Upper lobe of left lung (tissue), 6 donors: ENCODE measurements at regions not wholly inside any gene's neighbourhood (a gene's known extent, or its start where the extent isn't known, plus 50 kb on each side); places are given as distances from the start of the nearest gene placed in this dataset.

Experiments
- ATAC-seq, 2 donors: fragments of 200-7000 bp; cut with Tn5 transposase; one replicate each; pipeline ENCODE4 v1.9.1; 2022; ENCODE audit warnings: mild to moderate bottlenecking in 2 of 2, moderate library complexity in 2 of 2; ENCODE audit not compliant: low FRiP score in 2 of 2
- DNase-seq, 2 donors: peaks; one replicate each; pipeline ENCODE4 v3.0.0-alpha.2; 2019 to 2020
- H3K27ac ChIP-seq, 4 donors: fragments of 200-600 bp; sonication (generic); one replicate each; pipeline ENCODE4 v1.5.1; 2016 to 2019
- H3K27me3 ChIP-seq, 4 donors: fragments of 200-600 bp; sonication (generic); one replicate each; pipeline ENCODE4 v1.5.1; 2017 to 2019
- H3K36me3 ChIP-seq, 4 donors: fragments of 200-600 bp; sonication (generic); one replicate each; pipeline ENCODE4 v1.5.1; 2016 to 2019
- H3K4me1 ChIP-seq, 4 donors: fragments of 200-600 bp; sonication (generic); one replicate each; pipeline ENCODE4 v1.5.1; 2018 to 2019
- H3K4me3 ChIP-seq, 4 donors: fragments of 200-600 bp; sonication (generic); one replicate each; pipeline ENCODE4 v1.5.1; 2017 to 2019; ENCODE audit warnings: mild to moderate bottlenecking in 2 of 4, moderate library complexity in 1 of 4
- H3K9me3 ChIP-seq, 4 donors: fragments of 200-600 bp; sonication (generic); one replicate each; pipeline ENCODE4 v1.5.1; 2018 to 2019
- EP300 ChIP-seq, 4 donors: sonication (generic); formaldehyde crosslinking; IDR thresholded peaks; one replicate each; pipeline ENCODE4 v1.5.1; 2017; ENCODE audit warnings: antibody characterized with exemption in 4 of 4, control low read depth in 2 of 4
- POLR2A ChIP-seq, 4 donors: fragments of 450-650 bp; IDR thresholded peaks; one replicate each; pipeline ENCODE4 v1.5.1; 2016 to 2017; ENCODE audit warnings: antibody characterized with exemption in 4 of 4, mild to moderate bottlenecking in 2 of 4
- POLR2AphosphoS5 ChIP-seq, 2 donors: sonication (generic); formaldehyde crosslinking; IDR thresholded peaks; one replicate each; pipeline ENCODE4 v1.5.1; 2017; ENCODE audit warnings: antibody characterized with exemption in 2 of 2
- WGBS, 2 donors: methylation state at CpG; one replicate each; pipeline ENCODE4 v1.1.5; 2017 to 2018; 5-methylcytosine and 5-hydroxymethylcytosine counted together
- TF ChIP-seq, protein P1 (sequence below), 6 experiments: fragments of 450-650 bp in 4 of 6; fragments of 200-600 bp in 2 of 6; sonication (generic) in 2 of 6; IDR thresholded peaks; one replicate each; pipeline ENCODE4 v1.5.1; 2016 to 2019; ENCODE audit warnings: antibody characterized with exemption in 6 of 6
- donor health status: DM: no; HTN: no; CAD: no; lungs with moderate emphysema.
- donor health status: DM: no; HTN: yes; CAD: no; lungs with severe emphysema.

DNA sequence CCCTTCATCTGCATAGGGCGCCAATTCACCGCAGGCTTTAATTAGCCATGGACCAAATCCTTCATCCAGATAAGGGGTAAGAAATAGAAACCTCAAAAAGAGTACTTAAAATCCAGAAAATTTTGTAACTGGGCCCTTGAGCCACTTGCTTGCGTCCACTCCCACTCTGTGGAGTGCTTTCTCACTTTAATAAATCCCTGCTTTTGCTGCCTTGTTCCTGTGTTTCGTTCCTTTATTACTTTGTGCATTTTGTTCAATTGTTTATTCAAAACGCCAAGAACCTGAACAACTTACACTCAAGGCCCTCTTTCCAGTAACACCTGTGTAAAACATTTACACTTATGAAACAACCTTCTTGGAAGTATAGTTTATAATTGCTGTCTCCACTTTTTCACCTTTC is 66.5 kb downstream of the HMHB1 start:
- Histone ChIP-seq H3K36me3 (no peaks in the 10 kb centered on the region), H3K27ac (no peak overlapping the region), H3K9me3 (no peaks in the 10 kb centered on the region), H3K4me1 (peaks cover 0 to 5% (median 0%) of the 10 kb centered on the region in 4 donors), H3K27me3 (no peaks in the 10 kb centered on the region), H3K4me3 (no peak overlapping the region)
- no peak for ATAC-seq
- 62 to 92% methylated on average over 5 of the region's 5 CpGs for WGBS, 2 donors
- DNase-seq: no peak
- no peak for TF ChIP-seq POLR2AphosphoS5 (IDR thresholded peaks at IDR 0.05)
- TF ChIP-seq, protein P1, sequence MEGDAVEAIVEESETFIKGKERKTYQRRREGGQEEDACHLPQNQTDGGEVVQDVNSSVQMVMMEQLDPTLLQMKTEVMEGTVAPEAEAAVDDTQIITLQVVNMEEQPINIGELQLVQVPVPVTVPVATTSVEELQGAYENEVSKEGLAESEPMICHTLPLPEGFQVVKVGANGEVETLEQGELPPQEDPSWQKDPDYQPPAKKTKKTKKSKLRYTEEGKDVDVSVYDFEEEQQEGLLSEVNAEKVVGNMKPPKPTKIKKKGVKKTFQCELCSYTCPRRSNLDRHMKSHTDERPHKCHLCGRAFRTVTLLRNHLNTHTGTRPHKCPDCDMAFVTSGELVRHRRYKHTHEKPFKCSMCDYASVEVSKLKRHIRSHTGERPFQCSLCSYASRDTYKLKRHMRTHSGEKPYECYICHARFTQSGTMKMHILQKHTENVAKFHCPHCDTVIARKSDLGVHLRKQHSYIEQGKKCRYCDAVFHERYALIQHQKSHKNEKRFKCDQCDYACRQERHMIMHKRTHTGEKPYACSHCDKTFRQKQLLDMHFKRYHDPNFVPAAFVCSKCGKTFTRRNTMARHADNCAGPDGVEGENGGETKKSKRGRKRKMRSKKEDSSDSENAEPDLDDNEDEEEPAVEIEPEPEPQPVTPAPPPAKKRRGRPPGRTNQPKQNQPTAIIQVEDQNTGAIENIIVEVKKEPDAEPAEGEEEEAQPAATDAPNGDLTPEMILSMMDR (IDR thresholded peaks at IDR 0.05): no peak
- no peak for TF ChIP-seq POLR2A (IDR thresholded peaks at IDR 0.05)
- TF ChIP-seq EP300 (IDR thresholded peaks at IDR 0.05): no peak

GRCh38 chr5:143879646-143880045 is 67.7 kb downstream of the HMHB1 start:
- WGBS, 2 donors: 62 to 66% methylated on average over 3 of the region's 3 CpGs
- H3K27ac ChIP-seq: no peak overlapping the region
- TF ChIP-seq EP300 (IDR thresholded peaks at IDR 0.05) (no peak), POLR2A (IDR thresholded peaks at IDR 0.05) (no peak), POLR2AphosphoS5 (IDR thresholded peaks at IDR 0.05) (no peak)
- TF ChIP-seq, protein P1 (IDR thresholded peaks at IDR 0.05): no peak
- no peaks in the 10 kb centered on the region for H3K36me3 ChIP-seq
- H3K4me1 ChIP-seq: peaks cover 0 to 5% (median 0%) of the 10 kb centered on the region in 4 donors
- ATAC-seq: no peak
- no peaks in the 10 kb centered on the region for H3K27me3 ChIP-seq
- no peaks in the 10 kb centered on the region for H3K9me3 ChIP-seq
- DNase-seq: no peak
- H3K4me3 ChIP-seq: no peak overlapping the region

DNA sequence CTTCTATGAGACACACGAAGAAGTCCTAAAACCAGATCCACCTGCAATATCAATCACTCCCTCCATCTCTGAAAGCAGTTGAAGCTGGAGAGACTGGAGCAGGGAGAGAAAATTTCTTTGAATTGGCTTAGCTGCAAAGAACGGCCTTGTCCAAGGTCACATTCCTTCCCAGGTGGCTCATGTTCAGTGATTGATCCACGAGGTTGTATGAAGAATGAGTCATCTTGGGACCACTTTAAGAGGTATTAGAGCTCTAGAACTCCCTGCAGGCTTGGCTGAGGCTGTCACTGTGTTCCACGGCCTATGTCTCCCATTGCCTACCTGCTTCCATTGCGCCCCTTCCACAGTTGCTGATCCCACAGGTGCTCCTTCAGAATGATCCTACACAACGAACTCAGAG is 68.2 kb downstream of the HMHB1 start:
- Histone ChIP-seq H3K9me3 (no peaks in the 10 kb centered on the region), H3K27me3 (no peaks in the 10 kb centered on the region), H3K36me3 (no peaks in the 10 kb centered on the region), H3K4me3 (no peak overlapping the region), H3K4me1 (peaks cover 0 to 5% (median 0%) of the 10 kb centered on the region in 4 donors), H3K27ac (no peak overlapping the region)
- TF ChIP-seq POLR2A (IDR thresholded peaks at IDR 0.05) (no peak), POLR2AphosphoS5 (IDR thresholded peaks at IDR 0.05) (no peak), EP300 (IDR thresholded peaks at IDR 0.05) (no peak)
- TF ChIP-seq, protein P1 (IDR thresholded peaks at IDR 0.05): no peak
- no peak for ATAC-seq
- WGBS, 2 donors: 81 to 88% methylated on average over 6 of the region's 6 CpGs
- no peak for DNase-seq

DNA sequence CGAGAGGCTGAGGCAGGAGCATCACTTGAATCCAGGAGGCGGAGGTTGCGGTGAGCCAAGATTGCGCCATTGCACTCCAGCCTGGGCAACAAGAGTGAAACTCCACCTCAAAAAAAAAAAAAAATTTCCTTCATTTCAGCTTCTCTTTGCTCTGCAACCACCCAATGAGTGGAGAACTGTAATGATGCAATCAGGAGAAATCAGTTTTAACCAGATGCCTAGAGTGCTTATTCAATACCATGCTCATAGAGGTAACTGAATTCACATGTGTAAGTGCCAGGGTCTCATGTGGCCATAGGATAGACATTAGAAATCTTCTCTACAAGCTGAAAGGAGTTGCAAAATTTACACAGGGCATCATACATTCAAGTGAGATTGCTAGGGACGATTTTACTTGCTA is 70.6 kb downstream of the HMHB1 start:
- DNase-seq (no peak), ATAC-seq (no peak)
- TF ChIP-seq EP300 (IDR thresholded peaks at IDR 0.05): no peak
- TF ChIP-seq POLR2AphosphoS5 (IDR thresholded peaks at IDR 0.05): no peak
- TF ChIP-seq, protein P1 (IDR thresholded peaks at IDR 0.05): no peak
- TF ChIP-seq POLR2A (IDR thresholded peaks at IDR 0.05): no peak
- Histone ChIP-seq H3K4me3 (no peak overlapping the region), H3K36me3 (no peaks in the 10 kb centered on the region), H3K9me3 (no peaks in the 10 kb centered on the region), H3K27ac (no peak overlapping the region), H3K27me3 (no peaks in the 10 kb centered on the region), H3K4me1 (peaks cover 0 to 8% (median 2%) of the 10 kb centered on the region in 4 donors)
- 88 to 89% methylated on average over 5 of the region's 5 CpGs for WGBS, 2 donors

DNA sequence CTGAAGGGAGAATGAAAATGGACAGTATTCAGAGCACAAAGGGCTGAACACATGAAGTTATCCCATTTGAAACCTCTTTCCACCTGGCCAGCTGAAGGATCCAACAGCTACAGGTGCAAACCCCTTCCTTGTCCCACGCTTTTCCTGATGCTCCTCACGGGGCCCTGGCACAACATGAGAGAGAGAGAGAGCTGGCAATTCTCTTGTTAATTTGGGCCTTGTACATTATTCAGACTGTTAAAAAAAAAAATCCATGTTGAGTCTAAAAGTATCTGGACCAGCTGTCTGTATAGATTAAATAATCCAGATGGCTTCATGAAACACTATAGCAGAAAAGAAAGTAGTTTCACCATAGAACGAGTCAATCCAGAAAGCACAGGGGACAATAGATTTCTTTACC is 74.1 kb downstream of the HMHB1 start:
- Histone ChIP-seq H3K9me3 (no peaks in the 10 kb centered on the region), H3K27ac (no peak overlapping the region), H3K4me3 (no peak overlapping the region), H3K27me3 (no peaks in the 10 kb centered on the region), H3K4me1 (peaks cover 0 to 13% (median 0%) of the 10 kb centered on the region in 4 donors), H3K36me3 (no peaks in the 10 kb centered on the region)
- 81 to 86% methylated on average over 3 of the region's 3 CpGs for WGBS, 2 donors
- TF ChIP-seq, protein P1 (IDR thresholded peaks at IDR 0.05): no peak
- TF ChIP-seq POLR2AphosphoS5 (IDR thresholded peaks at IDR 0.05) (no peak), POLR2A (IDR thresholded peaks at IDR 0.05) (no peak), EP300 (IDR thresholded peaks at IDR 0.05) (no peak)
- no peak for ATAC-seq
- no peak for DNase-seq
